Activated T-cell treated with anti-CD3 and anti-CD28 coated beads, Interleukin-2, amount 50 U/mL, for 72 hours (primary cell): ENCODE measurements at regions not wholly inside any gene's neighbourhood (a gene's known extent, or its start where the extent isn't known, plus 50 kb on each side); places are given as distances from the start of the nearest gene placed in this dataset.

Experiments used
- ATAC-seq, 2 donors: fragments of 150-1000 bp; cut with Tn5 transposase; replicated peaks in 1 of 2; 2 replicates each; pipeline ENCODE4 v1.10.0; 2021; ENCODE audit warnings: moderate library complexity in 2 of 2, mild to moderate bottlenecking in 1 of 2
- DNase-seq, 2 donors: peaks; one replicate each; pipeline ENCODE4 v3.0.0; 2021 to 2022; ENCODE audit warnings: mixed read lengths in 1 of 2
- H3K27ac Mint-ChIP-seq: one replicate; pipeline ENCODE4 v1.8.0; 2022; ENCODE audit warnings: mild to moderate bottlenecking, moderate library complexity, mixed read lengths
- H3K27me3 Mint-ChIP-seq: one replicate; pipeline ENCODE4 v1.8.0; 2022; ENCODE audit warnings: low read depth, mixed read lengths
- H3K36me3 Mint-ChIP-seq, 2 donors: one replicate each; pipeline ENCODE4 v1.8.0; 2022; ENCODE audit warnings: mixed read lengths in 2 of 2, mild to moderate bottlenecking in 1 of 2; ENCODE audit not compliant: insufficient read depth in 2 of 2
- H3K4me1 Mint-ChIP-seq: one replicate; pipeline ENCODE4 v1.8.0; 2022; ENCODE audit warnings: low read depth, mixed read lengths
- H3K4me3 Mint-ChIP-seq, 2 donors: one replicate each; pipeline ENCODE4 v1.8.0; 2022; ENCODE audit warnings: mild to moderate bottlenecking in 2 of 2, mixed read lengths in 2 of 2, moderate library complexity in 2 of 2
- H3K9me3 Mint-ChIP-seq, 2 donors: one replicate each; pipeline ENCODE4 v1.8.0; 2022; ENCODE audit warnings: mixed read lengths in 2 of 2

GRCh38 chr7:46565253-46566096 is 644.4 kb upstream of the IGFBP3 start:
- ATAC-seq, result no peak
- Mint-ChIP-seq H3K4me3 (no peak overlapping the region), H3K27ac (no peak overlapping the region), H3K4me1 (no peaks in the 10 kb centered on the region), H3K9me3 (peaks cover 4 to 12% of the 10 kb centered on the region in 2 donors), H3K27me3 (no peaks in the 10 kb centered on the region), H3K36me3 (peaks cover 0 to 1% of the 10 kb centered on the region in 2 donors)
- no peak for DNase-seq

GRCh38 chr7:46559194-46559832 is 638.2 kb upstream of the IGFBP3 start:
- H3K27ac Mint-ChIP-seq, result no peak overlapping the region
- ATAC-seq, result no peak

DNA sequence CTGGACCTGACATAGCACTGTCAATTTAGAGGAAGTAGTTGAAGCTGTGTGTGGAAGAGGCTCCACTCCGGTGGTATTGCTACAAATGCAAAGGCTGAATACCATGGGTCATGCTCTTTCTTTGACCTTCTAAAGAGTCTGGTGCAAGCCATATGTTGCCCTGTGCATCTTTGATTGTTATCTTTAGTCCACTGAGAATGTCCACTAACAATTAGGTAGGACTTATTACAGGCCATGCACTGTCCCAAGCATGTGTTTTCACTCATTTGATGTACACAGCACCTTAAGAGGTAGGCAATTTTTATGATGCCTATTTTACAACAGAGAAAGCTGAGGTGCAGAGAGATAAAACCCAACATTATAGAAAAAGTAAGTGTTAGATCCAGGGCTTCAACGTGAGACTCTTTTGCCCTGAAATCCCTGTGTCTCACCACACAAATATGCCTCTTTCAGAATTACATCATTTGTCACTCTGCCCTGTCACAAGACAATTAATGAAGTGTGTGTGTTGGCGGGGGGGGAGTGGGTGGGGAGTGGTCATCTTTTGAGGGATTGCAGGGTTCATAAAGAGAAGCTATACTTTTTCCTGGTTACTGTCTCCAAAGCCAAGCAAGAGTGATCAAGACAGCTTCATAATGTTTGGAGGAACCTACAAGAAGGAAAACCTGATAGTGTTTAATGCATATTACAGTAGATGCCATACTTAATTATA is 637.6 kb upstream of the IGFBP3 start:
- Mint-ChIP-seq H3K4me1 (no peaks in the 10 kb centered on the region), H3K27ac (no peak overlapping the region), H3K36me3 (peaks cover 0 to 1% of the 10 kb centered on the region in 2 donors), H3K9me3 (peaks cover 6 to 11% of the 10 kb centered on the region in 2 donors), H3K27me3 (no peaks in the 10 kb centered on the region), H3K4me3 (no peak overlapping the region)
- DNase-seq, result no peak
- ATAC-seq, result no peak

More at GRCh38 chr7:46559194-46559832, 638.2 kb upstream of the IGFBP3 start:
- H3K4me3 Mint-ChIP-seq, result no peak overlapping the region
- peaks cover 0 to 1% of the 10 kb centered on the region in 2 donors for H3K36me3 Mint-ChIP-seq
- no peak for DNase-seq
- H3K4me1 Mint-ChIP-seq, result no peaks in the 10 kb centered on the region
- peaks cover 6 to 11% of the 10 kb centered on the region in 2 donors for H3K9me3 Mint-ChIP-seq
- no peaks in the 10 kb centered on the region for H3K27me3 Mint-ChIP-seq

GRCh38 chr7:46557781-46558180 is 636.7 kb upstream of the IGFBP3 start:
- peaks cover 0 to 1% of the 10 kb centered on the region in 2 donors for H3K36me3 Mint-ChIP-seq
- H3K4me3 Mint-ChIP-seq, result no peak overlapping the region
- H3K9me3 Mint-ChIP-seq, result peaks cover 6 to 11% of the 10 kb centered on the region in 2 donors
- DNase-seq, result no peak
- H3K27ac Mint-ChIP-seq, result no peak overlapping the region
- no peaks in the 10 kb centered on the region for H3K4me1 Mint-ChIP-seq
- no peak for ATAC-seq
- H3K27me3 Mint-ChIP-seq, result no peaks in the 10 kb centered on the region

DNA sequence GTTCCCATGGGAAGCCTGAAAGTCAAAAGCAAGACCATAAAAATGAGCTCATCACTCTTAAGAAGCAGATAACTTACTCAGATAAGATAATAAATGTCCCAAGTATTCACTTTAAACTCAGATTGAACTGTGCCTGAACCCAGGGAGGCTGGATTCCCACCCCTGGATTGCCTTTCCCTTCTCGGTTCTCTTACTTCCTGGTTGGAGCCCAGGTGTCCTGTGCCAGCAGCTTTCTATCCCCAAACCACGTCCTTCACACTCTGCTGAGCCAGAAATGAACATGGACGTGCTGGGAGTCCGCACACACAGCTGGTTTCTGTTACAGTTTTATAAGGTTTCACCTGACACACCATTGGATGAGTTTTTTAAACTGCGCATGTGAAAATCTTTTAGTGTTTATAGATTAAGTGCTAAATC is 636.2 kb upstream of the IGFBP3 start:
- DNase-seq (no peak), ATAC-seq (no peak)
- no peaks in the 10 kb centered on the region for H3K27me3 Mint-ChIP-seq
- H3K9me3 Mint-ChIP-seq, result peaks cover 6 to 11% of the 10 kb centered on the region in 2 donors
- H3K27ac Mint-ChIP-seq, result no peak overlapping the region
- H3K4me1 Mint-ChIP-seq, result no peaks in the 10 kb centered on the region
- no peak overlapping the region for H3K4me3 Mint-ChIP-seq
- H3K36me3 Mint-ChIP-seq, result peaks cover 0 to 1% of the 10 kb centered on the region in 2 donors

DNA sequence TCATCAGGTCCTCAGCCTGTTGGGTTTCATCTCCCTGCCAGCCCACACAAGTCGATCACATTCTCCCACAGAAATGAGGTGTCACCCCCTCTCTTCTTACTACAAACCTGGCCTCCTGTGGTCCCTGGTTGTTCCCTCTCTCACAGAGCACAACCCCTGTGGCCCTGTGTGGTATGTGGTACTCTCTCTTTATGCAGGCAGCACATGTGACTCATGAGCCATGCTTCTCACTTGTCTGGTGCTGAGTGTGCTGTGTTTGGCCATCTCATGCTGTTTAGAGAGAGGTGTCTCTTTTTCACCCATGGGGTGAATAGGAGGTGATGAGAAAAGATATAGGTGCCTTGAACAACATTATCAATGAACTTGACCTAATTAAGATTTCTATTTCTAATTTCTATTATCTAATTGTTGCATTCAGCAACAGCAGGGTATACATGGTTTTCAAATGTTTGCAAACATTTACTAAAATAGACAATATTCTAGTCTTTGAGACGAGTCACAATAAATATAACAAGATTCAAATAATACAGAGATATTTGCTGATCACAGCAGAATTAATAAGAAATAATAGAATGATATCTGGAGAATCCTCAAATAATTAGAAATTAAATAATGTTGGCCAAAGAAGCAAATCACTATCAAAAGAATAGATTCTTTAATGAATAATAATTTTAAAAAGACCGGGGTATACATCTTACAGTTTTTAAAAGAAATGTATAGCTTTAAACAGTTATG is 633.8 kb upstream of the IGFBP3 start:
- no peaks in the 10 kb centered on the region for H3K4me1 Mint-ChIP-seq
- H3K9me3 Mint-ChIP-seq, result peaks cover 3 to 4% of the 10 kb centered on the region in 2 donors
- no peak overlapping the region for H3K27ac Mint-ChIP-seq
- DNase-seq, result no peak
- H3K4me3 Mint-ChIP-seq, result no peak overlapping the region
- no peak for ATAC-seq
- no peaks in the 10 kb centered on the region for H3K27me3 Mint-ChIP-seq
- no peaks in the 10 kb centered on the region for H3K36me3 Mint-ChIP-seq

DNA sequence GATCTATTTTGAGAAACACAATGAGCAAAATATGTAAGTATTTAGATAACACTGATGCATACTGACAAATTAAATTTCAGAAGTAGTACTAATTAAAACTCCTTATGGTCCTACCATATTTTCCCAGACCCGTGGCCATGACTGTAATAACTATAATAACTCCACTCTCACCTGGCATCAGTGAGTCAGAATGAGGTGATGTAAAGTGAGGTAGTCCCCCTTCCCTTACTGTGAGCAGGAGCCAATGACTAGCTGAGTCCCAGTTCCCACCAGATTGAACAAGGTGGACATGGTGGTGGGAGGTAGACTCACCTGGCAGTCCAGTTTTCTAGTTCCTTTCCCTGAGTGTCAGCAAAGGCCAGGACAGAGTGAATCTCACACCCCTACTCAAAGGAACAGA is 630.5 kb upstream of the IGFBP3 start:
- no peaks in the 10 kb centered on the region for H3K36me3 Mint-ChIP-seq
- H3K4me3 Mint-ChIP-seq, result no peak overlapping the region
- no peak for ATAC-seq
- no peak for DNase-seq
- H3K27ac Mint-ChIP-seq, result no peak overlapping the region
- H3K4me1 Mint-ChIP-seq, result no peaks in the 10 kb centered on the region
- no peaks in the 10 kb centered on the region for H3K27me3 Mint-ChIP-seq
- peaks cover 0 to 2% of the 10 kb centered on the region in 2 donors for H3K9me3 Mint-ChIP-seq

- H3K9me3 Mint-ChIP-seq, result peaks cover 0 to 2% of the 10 kb centered on the region in 2 donors
- no peak overlapping the region for H3K27ac Mint-ChIP-seq
- no peak for ATAC-seq
These were observed 629.8 kb upstream of the IGFBP3 start for GRCh38 chr7:46550864-46551263.

GRCh38 chr7:46549892-46550639 is 629.0 kb upstream of the IGFBP3 start:
- H3K36me3 Mint-ChIP-seq, result no peaks in the 10 kb centered on the region
- ATAC-seq, result no peak
- H3K4me3 Mint-ChIP-seq, result no peak overlapping the region
- H3K27ac Mint-ChIP-seq, result no peak overlapping the region
- H3K27me3 Mint-ChIP-seq, result no peaks in the 10 kb centered on the region
- no peaks in the 10 kb centered on the region for H3K4me1 Mint-ChIP-seq
- peaks cover 0 to 5% of the 10 kb centered on the region in 2 donors for H3K9me3 Mint-ChIP-seq
- DNase-seq, result no peak

More at GRCh38 chr7:46550864-46551263, 629.8 kb upstream of the IGFBP3 start:
- H3K27me3 Mint-ChIP-seq, result no peaks in the 10 kb centered on the region
- H3K36me3 Mint-ChIP-seq, result no peaks in the 10 kb centered on the region
- H3K4me3 Mint-ChIP-seq, result no peak overlapping the region
- DNase-seq, result no peak
- no peaks in the 10 kb centered on the region for H3K4me1 Mint-ChIP-seq

- Mint-ChIP-seq H3K4me3 (no peak overlapping the region), H3K27me3 (no peaks in the 10 kb centered on the region), H3K4me1 (no peaks in the 10 kb centered on the region), H3K27ac (no peak overlapping the region), H3K36me3 (no peaks in the 10 kb centered on the region), H3K9me3 (peaks cover 0 to 2% of the 10 kb centered on the region in 2 donors)
- DNase-seq (no peak), ATAC-seq (no peak)
These were observed 628.3 kb upstream of the IGFBP3 start for GRCh38 chr7:46549347-46549746.

GRCh38 chr7:46547044-46547443 is 626.0 kb upstream of the IGFBP3 start:
- Mint-ChIP-seq H3K27me3 (no peaks in the 10 kb centered on the region), H3K9me3 (peaks cover 0 to 2% of the 10 kb centered on the region in 2 donors), H3K4me1 (no peaks in the 10 kb centered on the region), H3K4me3 (no peak overlapping the region), H3K36me3 (no peaks in the 10 kb centered on the region), H3K27ac (no peak overlapping the region)
- ATAC-seq (no peak), DNase-seq (no peak)

GRCh38 chr7:46545790-46546189 is 624.7 kb upstream of the IGFBP3 start:
- Mint-ChIP-seq H3K27me3 (no peaks in the 10 kb centered on the region), H3K4me3 (no peak overlapping the region), H3K4me1 (no peaks in the 10 kb centered on the region), H3K27ac (no peak overlapping the region), H3K36me3 (no peaks in the 10 kb centered on the region), H3K9me3 (peaks cover 0 to 2% of the 10 kb centered on the region in 2 donors)
- no peak for DNase-seq
- ATAC-seq, result no peak
